Muscle layer of colon (tissue), 2 donors: ENCODE measurements at regions not wholly inside any gene's neighbourhood (a gene's known extent, or its start where the extent isn't known, plus 50 kb on each side); places are given as distances from the start of the nearest gene placed in this dataset.
"Not testable (repeated sequence)": the region's sequence is repeated elsewhere in the genome, so short reads cannot be mapped to it uniquely, and the experiment has no call there.

Experiments used
- H3K27ac ChIP-seq: one replicate; pipeline ENCODE4 v1.7.0; 2013; ENCODE audit warnings: low read depth, mild to moderate bottlenecking, low read length, moderate library complexity
- H3K27me3 ChIP-seq, 2 donors: one replicate each; pipeline ENCODE4 v1.7.0; 2013; ENCODE audit warnings: low read length in 2 of 2, mild to moderate bottlenecking in 2 of 2; ENCODE audit not compliant: insufficient read depth in 2 of 2, control insufficient read depth in 1 of 2
- H3K36me3 ChIP-seq: one replicate; pipeline ENCODE4 v1.7.0; 2013; ENCODE audit warnings: mild to moderate bottlenecking, low read length; ENCODE audit not compliant: insufficient read depth
- H3K4me1 ChIP-seq: one replicate; pipeline ENCODE4 v1.7.0; 2013; ENCODE audit warnings: mild to moderate bottlenecking, low read length; ENCODE audit not compliant: insufficient read depth
- H3K4me3 ChIP-seq, 2 donors: one replicate each; pipeline ENCODE4 v1.7.0; 2013; ENCODE audit warnings: low read length in 2 of 2, low read depth in 1 of 2, mild to moderate bottlenecking in 1 of 2, moderate library complexity in 1 of 2
- H3K9ac ChIP-seq: one replicate; pipeline ENCODE4 v1.7.0; 2013; ENCODE audit warnings: low read length
- H3K9me3 ChIP-seq: one replicate; pipeline ENCODE4 v1.7.0; 2013; ENCODE audit warnings: mild to moderate bottlenecking, low read length
- donor health status: abdominal sarcoma.
- donor health status: Adenocarcinoma of cecum.

- H3K9me3 ChIP-seq = no peaks in the 10 kb centered on the region
- no peak overlapping the region for H3K4me3 ChIP-seq
- H3K4me1 ChIP-seq = no peaks in the 10 kb centered on the region
- no peaks in the 10 kb centered on the region for H3K27me3 ChIP-seq
- H3K36me3 ChIP-seq = no peaks in the 10 kb centered on the region
- H3K27ac ChIP-seq = no peak overlapping the region
- H3K9ac ChIP-seq = no peak overlapping the region
Measured at GRCh38 chrX:45632506-45632905, 431.8 kb upstream of the DIPK2B start.

DNA sequence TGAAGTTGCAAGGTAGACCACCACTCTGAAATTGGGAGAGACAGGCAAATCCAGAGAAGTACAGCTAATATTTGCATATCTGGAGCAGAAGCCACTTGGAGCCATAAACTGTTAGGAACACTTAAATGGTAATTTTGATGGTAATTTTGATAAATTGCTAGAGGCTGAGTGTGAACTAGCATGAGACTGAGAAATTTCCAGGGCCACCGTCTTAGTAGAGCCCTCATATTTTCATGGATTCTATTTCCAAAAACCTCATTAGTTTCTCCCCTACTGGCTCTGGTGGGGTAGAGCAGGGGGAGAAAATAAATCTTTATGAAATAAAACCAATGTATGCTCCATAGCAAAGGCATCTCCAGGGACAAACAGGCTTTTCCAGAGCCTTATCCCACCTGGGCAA is 429.4 kb upstream of the DIPK2B start:
- H3K36me3 ChIP-seq = no peaks in the 10 kb centered on the region
- no peak overlapping the region for H3K27ac ChIP-seq
- H3K4me1 ChIP-seq = no peaks in the 10 kb centered on the region
- H3K9me3 ChIP-seq = no peaks in the 10 kb centered on the region
- no peak overlapping the region for H3K9ac ChIP-seq
- H3K4me3 ChIP-seq = no peak overlapping the region
- no peaks in the 10 kb centered on the region for H3K27me3 ChIP-seq

DNA sequence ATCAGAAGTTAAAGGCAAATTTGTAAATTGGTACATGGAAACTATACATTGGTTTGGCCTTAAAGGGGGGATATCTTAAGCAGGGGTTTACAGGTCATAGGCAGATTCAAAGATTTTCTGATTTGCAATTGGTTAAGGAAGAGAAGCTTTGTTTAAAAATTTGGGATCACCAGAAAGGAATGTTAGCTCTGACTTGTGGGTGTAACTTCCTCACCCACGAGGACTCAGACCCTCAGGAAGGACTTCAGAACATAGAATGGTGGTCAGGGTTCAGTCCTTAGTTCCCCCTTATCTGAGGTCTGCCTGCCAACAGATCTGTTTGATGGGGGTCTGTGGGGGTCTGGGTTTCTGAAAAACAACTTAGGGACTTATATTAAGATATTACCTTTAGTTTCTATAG is 427.4 kb upstream of the DIPK2B start:
- Histone ChIP-seq H3K36me3 (no peaks in the 10 kb centered on the region), H3K4me3 (no peak overlapping the region), H3K27me3 (no peaks in the 10 kb centered on the region), H3K9ac (no peak overlapping the region), H3K27ac (no peak overlapping the region), H3K9me3 (no peaks in the 10 kb centered on the region), H3K4me1 (no peaks in the 10 kb centered on the region)

GRCh38 chrX:45623266-45623665 is 422.6 kb upstream of the DIPK2B start:
- H3K4me1 ChIP-seq = no peaks in the 10 kb centered on the region
- H3K9me3 ChIP-seq = no peaks in the 10 kb centered on the region
- H3K4me3 ChIP-seq = no peak overlapping the region
- no peaks in the 10 kb centered on the region for H3K27me3 ChIP-seq
- H3K9ac ChIP-seq = no peak overlapping the region
- H3K27ac ChIP-seq = no peak overlapping the region
- H3K36me3 ChIP-seq = no peaks in the 10 kb centered on the region

DNA sequence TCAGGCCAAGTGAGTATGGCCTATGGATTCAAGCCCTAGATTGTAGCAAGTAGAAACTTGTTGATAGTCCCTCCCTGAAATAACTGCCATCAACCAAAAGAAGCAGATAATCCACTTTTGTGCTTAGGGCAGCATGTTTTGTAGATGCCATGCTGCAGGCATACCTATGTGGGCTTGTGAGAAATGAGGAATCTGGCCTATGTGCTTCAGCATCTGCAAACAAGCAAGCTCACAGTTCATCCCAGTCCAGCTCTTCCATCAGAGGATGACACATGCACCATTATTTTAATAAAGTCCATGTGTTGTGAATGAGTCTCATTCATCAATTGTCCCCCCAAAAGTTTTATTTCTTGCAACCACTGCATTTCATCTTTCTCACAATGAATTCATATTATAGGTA is 421.9 kb upstream of the DIPK2B start:
- H3K27ac ChIP-seq = no peak overlapping the region

GRCh38 chrX:45622042-45622423 is 421.4 kb upstream of the DIPK2B start:
- H3K27ac ChIP-seq = no peak overlapping the region
- H3K36me3 ChIP-seq = no peaks in the 10 kb centered on the region
- no peak overlapping the region for H3K4me3 ChIP-seq

More for the DNA sequence above, 421.9 kb upstream of the DIPK2B start:
- Histone ChIP-seq H3K9me3 (no peaks in the 10 kb centered on the region), H3K4me1 (no peaks in the 10 kb centered on the region), H3K4me3 (no peak overlapping the region), H3K36me3 (no peaks in the 10 kb centered on the region), H3K27me3 (no peaks in the 10 kb centered on the region), H3K9ac (no peak overlapping the region)

DNA sequence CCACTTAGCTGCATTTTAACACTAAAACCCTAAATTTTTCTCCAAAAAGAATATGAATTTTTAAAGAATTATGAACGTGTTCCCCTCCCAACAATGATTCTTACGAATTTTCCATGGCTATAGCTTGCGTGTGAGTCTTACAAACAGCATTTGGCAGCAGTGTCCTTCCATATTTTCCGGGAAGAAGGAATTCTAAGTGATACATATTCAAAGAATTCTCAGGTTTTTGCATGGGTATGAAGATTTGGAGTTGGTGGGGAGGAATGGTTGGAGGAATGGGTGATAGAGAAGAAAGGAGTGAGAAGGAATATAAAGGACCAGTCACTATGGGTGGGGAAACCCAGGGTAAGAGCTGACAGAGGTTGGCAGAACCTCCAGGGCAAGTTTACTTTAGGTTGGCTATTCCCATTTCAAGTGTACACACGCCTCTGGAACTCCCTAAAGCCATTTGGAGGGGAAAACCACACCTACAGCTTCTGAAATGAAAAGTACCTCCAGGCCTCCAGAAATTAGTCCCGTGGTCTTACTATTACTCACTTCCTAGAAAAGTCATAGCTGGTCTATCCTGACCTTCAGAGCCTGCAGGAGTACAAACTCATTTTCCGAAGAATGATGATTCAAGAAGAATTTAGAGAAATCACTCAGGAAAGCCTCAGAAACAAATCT is 420.8 kb upstream of the DIPK2B start:
- Histone ChIP-seq H3K9ac (no peak overlapping the region), H3K4me1 (no peaks in the 10 kb centered on the region), H3K36me3 (no peaks in the 10 kb centered on the region), H3K27me3 (no peaks in the 10 kb centered on the region), H3K4me3 (no peak overlapping the region), H3K27ac (no peak overlapping the region), H3K9me3 (no peaks in the 10 kb centered on the region)

More at GRCh38 chrX:45622042-45622423, 421.4 kb upstream of the DIPK2B start:
- H3K27me3 ChIP-seq = no peaks in the 10 kb centered on the region
- no peaks in the 10 kb centered on the region for H3K4me1 ChIP-seq
- no peak overlapping the region for H3K9ac ChIP-seq
- no peaks in the 10 kb centered on the region for H3K9me3 ChIP-seq

DNA sequence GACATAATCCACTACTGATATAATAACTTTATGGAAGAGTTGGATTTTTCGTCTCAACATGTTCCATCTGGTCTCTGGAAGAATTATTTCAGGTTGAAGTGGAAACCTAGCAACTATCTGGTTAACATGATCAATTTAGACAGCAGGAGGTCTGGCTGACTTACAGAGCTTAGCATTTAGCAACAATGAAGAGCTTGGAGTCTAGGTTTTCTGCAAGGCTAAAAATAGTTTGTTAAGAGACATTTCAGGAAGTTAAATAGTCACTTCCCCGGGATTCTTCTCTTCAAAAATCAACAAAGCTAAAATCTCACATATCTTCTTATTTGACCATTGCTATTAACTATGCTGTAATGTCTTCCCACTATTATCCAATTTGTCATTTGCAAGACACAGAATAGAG is 418.6 kb upstream of the DIPK2B start:
- Histone ChIP-seq H3K27me3 (no peaks in the 10 kb centered on the region), H3K4me3 (no peak overlapping the region), H3K27ac (no peak overlapping the region), H3K9me3 (no peaks in the 10 kb centered on the region), H3K9ac (no peak overlapping the region), H3K4me1 (no peaks in the 10 kb centered on the region), H3K36me3 (no peaks in the 10 kb centered on the region)

- H3K27me3 ChIP-seq, H3K9ac ChIP-seq, H3K27ac ChIP-seq, H3K4me3 ChIP-seq, H3K4me1 ChIP-seq, H3K9me3 ChIP-seq, H3K36me3 ChIP-seq: not testable (repeated sequence)
Measured at GRCh38 chrX:45615591-45615990, 414.9 kb upstream of the DIPK2B start.

DNA sequence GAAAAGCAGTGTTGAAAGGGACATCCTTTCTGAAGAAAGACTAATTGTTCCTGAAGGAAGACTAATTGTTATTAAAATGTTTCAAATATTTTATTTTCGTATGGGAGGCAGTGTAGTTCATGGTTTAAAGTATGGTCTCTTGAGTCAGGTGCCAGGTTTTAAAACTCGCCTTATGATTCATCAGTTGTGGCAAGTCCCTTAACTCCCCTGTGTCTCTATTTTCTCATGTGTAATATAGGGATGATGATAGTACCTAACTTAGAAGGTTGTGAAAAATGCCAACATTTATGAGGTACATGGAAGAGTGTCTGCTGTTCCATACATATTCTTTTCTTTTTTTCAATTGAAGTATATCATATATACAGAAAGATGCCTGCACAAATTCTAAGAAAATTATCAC is 414.2 kb upstream of the DIPK2B start:
- Histone ChIP-seq H3K27ac (no peak overlapping the region), H3K9me3 (no peaks in the 10 kb centered on the region), H3K4me3 (no peak overlapping the region), H3K4me1 (no peaks in the 10 kb centered on the region), H3K9ac (no peak overlapping the region), H3K27me3 (no peaks in the 10 kb centered on the region), H3K36me3 (no peaks in the 10 kb centered on the region)

DNA sequence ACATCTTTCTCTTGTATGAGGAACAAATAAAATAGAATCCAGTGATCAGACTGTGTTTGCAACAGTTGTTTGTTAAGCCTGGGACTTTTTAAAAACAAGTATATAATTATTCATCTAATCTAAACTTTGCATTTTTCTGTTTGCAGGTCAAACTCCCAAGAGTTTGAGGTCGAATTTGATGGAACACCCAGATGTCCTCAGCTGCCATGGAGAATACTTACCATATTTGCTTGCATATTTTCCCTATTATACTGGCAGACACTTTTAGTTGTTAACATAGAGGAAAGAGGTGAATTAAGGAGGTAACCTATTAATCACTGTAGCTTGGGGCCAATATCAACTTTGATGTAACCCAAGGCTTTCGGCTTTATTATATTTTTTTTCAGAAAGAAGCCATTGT is 401.5 kb upstream of the DIPK2B start:
- Histone ChIP-seq H3K4me3 (no peak overlapping the region), H3K27ac (no peak overlapping the region)

GRCh38 chrX:45601052-45601451 is 400.4 kb upstream of the DIPK2B start:
- H3K9ac ChIP-seq = no peak overlapping the region
- H3K27me3 ChIP-seq = no peaks in the 10 kb centered on the region
- no peak overlapping the region for H3K4me3 ChIP-seq
- H3K9me3 ChIP-seq = no peaks in the 10 kb centered on the region
- H3K4me1 ChIP-seq = no peaks in the 10 kb centered on the region
- no peak overlapping the region for H3K27ac ChIP-seq
- H3K36me3 ChIP-seq = no peaks in the 10 kb centered on the region

More for the DNA sequence above, 401.5 kb upstream of the DIPK2B start:
- Histone ChIP-seq H3K9me3 (peaks cover 4% of the 10 kb centered on the region), H3K9ac (no peak overlapping the region), H3K36me3 (no peaks in the 10 kb centered on the region), H3K27me3 (no peaks in the 10 kb centered on the region), H3K4me1 (no peaks in the 10 kb centered on the region)
